NOMO-1 treated with dmso at 0.1 percent for 144 hours (cell line): ENCODE measurements at regions not wholly inside any gene's neighbourhood (a gene's known extent, or its start where the extent isn't known, plus 50 kb on each side); places are given as distances from the start of the nearest gene placed in this dataset.
"Not testable (repeated sequence)": the region's sequence is repeated elsewhere in the genome, so short reads cannot be mapped to it uniquely, and the experiment has no call there.

Experiments
- DNase-seq: peaks from one replicate; lab custom pipeline; 2025; ENCODE audit not compliant: unreplicated experiment; lab: John Stamatoyannopoulos, UW

GRCh38 chr2:39570614-39571013, 95.1 kb upstream of the TMEM178A start:
- no peak for DNase-seq

DNA sequence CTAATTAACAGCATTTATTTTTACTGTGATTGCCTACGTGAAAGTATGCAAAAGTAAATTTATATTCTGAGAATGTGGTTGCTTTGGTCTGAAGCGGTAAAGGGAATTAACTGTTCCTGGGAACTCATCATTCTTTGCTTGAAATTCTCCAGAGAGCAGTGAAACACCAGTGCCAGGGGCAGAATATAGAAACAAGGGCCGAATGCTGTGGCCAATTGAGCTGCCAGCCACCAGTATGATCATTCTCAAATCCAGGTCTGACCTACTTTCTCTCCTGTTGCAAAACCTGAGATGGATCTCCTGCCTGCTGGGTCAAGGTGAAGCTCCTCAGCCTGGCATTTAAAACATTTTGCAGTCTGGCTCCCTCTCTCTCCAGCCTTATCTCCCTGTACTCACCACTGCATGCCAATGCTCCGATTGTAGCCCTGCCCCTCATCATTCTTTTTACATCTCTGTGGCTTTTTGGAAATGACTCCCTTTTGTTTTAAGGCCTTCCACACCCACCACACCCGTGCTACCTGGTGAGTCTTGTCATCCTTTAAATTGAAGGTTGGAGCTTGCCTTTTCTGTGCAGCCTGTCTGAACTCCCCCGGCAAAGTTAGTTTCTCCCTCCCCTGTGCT, 94.5 kb upstream of the TMEM178A start:
- no peak for DNase-seq

- DNase-seq, result no peak
Measured at GRCh38 chr2:39573276-39573675, 92.4 kb upstream of the TMEM178A start.

DNA sequence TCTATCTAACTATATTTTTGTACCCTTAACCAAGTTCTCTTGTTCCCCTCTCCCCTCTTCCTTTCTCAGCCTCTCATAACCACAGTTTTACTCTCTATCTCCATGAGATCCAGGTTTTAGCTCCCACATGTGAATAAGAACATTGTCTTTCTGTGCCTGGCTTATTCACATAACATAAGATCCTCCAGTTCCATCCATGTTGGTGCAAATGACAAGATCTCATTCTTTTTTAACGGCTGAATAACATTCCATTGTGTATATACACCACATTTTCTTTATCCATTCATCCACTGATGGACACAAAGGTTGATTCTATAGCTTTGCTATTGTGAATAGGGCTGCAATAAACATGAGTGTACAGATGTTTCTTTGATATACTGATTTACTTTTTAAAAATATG, 83.9 kb upstream of the TMEM178A start:
- DNase-seq, result no peak

DNA sequence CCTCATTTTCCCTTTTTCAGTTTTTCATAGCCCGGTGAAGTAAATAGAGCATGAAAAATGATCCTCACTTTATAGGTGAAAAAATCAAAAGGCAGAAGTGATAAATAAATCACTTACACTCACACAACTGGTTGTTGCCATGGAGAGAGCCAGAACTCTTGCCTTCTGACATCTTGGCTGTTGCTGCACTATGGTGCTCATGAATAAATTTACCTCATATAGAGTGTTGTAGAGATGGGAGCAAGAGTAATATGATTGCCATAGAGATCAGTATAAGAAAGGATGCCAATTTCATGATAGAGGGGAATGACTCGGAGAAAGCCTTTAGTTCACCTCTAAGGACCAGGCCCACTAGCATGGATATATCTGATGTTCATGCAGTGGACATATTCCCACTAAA, 82.5 kb upstream of the TMEM178A start:
- DNase-seq, result no peak

DNA sequence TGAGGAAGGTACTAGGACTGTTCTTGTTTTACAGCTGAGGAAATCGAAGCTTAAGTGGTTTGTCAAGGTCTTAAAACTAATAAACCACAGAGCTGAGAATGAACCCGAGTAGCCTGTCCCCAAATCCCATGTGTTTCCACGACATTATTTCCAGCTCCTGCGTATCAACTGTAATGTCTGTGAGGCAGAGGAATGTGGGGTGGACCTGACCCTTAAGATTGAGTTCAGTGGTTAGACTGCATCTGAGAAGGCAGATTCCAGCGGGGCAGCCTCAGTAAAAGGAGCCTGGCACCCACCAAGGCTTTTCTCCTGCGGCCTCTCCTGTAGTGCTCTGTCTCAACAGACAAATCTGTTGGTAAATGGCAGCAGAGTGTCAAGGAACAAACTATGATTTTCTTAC, 81.9 kb upstream of the TMEM178A start:
- no peak for DNase-seq

DNA sequence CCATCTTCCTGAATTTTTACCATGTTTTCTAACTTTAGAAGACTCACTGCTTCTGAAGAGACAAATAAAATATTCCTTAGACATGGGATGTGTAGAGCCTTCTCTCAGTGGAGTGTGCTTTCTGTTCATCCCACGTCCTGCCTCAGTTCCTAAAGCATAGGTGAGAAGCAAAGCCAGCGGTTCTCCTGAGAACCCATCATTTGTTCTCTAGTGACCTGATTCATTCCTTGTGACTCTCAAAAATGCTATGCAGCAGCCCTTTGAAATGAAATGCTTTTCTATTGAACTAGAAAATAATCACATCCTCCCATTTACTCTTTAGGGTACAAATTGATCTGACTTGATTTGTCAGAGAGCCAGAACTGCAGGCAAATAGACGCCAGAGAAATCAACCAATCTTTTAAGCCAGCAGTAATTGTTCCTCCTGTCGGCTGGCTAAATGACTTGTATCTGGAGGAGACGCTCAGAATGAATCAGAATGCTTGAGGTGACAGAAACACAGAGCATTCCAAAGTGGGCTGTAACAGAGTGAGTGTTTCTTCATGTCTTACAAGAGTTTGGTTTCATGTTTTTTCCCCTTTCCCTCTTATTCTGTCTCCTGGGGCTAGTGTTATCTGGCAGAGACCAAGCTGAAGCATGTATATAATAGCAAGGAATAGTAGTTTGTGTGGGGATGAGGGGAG, 81.3 kb upstream of the TMEM178A start:
- no peak for DNase-seq

DNA sequence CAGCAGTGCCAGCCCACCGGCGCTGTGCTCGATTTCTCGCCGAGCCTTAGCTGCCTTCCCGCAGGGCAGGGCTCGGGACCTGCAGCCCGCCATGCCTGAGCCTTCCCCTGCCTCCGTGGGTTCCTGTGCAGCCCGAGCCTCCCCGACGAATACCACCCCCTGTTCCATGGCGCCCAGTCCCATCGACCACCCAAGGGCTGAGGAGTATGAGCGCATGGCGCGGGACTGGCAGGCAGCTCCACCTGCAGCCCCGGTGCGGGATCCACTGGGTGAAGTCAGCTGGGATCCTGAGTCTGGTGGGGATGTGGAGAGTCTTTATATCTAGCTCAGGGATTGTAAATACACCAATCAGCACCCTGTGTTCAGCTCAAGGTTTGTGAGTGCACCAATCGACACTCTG, 80.2 kb upstream of the TMEM178A start:
- DNase-seq, result not testable (repeated sequence)

DNA sequence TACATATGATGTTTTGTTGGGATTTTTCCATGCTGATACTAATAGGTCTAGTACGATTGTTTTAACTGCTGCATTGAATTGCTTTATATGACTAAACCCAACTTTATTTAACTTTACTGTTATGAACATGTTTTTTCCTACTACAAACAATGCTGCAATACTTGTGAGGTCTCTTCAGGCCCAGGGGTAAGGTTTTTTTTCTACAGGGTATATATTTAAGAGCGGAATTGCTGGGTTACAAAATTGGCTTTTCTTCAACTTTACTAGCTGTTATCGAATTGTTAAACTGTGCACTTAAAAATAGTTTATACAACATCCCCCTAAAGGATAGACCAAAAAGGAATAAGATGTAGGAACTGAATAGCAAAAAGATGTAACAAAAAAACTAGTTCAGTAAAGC, 78.5 kb upstream of the TMEM178A start:
- DNase-seq, result no peak

GRCh38 chr2:39587641-39588040, 78.1 kb upstream of the TMEM178A start:
- DNase-seq, result no peak

GRCh38 chr2:39593439-39594393, 72.0 kb upstream of the TMEM178A start:
- DNase-seq, result peak; percentile 53

- no peak for DNase-seq
Measured at GRCh38 chr2:39595116-39595515, 70.6 kb upstream of the TMEM178A start.

DNA sequence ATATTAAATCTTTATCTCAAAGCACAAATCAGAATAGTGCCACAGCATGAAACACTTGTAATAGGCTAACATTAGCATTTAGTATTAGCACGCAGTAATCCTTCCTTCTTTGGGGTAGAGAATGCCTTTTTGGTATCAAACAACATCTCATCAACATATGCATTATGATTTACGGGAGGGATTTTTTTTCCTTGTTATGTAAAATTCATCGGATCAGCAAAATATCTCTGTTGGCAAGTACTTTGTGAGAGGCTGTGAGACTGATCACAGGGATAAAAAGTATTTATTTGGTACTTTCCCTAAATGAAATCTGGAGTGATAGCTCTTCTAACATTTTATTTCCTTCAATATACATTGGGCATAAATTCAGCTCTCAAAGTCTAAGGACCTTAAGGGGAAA, 68.4 kb upstream of the TMEM178A start:
- DNase-seq, result no peak

DNA sequence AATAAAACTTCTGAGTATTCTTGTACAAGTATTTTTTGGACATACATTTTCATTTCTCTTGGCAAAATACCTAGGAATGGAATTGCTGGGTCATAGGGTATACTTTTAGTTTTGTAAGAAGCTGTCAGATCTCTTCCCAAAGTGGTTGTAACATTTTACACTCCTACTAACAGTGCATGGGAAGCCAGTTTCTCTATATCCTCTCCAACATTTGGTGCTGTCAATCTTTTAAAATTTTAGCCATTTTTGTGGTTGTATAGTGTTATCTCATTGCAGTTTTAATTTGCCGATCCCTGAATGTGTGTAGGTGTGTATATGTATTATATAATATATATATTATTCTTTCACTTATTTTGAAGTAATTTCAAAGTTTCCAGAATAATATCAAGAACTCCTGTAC, 63.1 kb upstream of the TMEM178A start:
- no peak for DNase-seq

GRCh38 chr2:39603436-39603835, 62.3 kb upstream of the TMEM178A start:
- no peak for DNase-seq

DNA sequence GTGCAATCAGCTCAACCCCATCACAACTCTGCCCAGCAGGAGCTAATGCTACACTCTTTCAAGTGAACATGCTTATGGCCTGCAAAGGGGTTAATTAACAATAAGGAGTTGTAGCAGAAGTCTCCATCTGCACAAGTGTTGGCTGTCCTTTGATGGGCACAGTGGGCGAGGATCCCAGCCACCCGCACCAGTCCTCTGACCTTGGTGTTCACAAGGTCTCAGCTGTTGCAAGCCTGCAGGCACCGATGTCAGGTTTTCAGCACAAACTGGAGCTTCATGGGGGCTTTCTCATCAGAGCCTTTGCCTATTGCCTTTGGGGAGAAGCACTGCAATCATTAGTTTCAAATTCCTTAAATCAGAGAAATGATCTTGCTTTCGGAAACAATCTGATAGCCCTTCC, 60.9 kb upstream of the TMEM178A start:
- no peak for DNase-seq

DNA sequence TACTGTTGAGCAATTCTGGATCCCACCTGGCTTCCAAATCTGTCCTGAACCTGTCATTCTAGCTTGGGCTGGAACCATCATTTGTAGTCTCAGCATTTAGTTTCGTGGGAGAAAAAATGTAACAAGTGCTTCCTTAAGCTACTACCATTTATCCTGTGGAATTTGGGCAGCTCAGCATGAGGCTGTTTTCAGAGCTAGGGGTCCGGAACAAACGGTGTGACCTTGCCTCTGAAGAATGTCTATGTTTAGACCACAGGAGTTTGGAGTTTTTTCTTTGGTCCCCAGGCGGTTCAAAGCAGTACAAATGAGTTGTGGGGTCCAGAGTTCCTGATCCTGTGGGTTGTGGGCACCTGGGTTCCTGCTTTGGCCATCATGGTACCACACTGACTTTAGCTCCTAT, 59.1 kb upstream of the TMEM178A start:
- DNase-seq, result no peak

DNA sequence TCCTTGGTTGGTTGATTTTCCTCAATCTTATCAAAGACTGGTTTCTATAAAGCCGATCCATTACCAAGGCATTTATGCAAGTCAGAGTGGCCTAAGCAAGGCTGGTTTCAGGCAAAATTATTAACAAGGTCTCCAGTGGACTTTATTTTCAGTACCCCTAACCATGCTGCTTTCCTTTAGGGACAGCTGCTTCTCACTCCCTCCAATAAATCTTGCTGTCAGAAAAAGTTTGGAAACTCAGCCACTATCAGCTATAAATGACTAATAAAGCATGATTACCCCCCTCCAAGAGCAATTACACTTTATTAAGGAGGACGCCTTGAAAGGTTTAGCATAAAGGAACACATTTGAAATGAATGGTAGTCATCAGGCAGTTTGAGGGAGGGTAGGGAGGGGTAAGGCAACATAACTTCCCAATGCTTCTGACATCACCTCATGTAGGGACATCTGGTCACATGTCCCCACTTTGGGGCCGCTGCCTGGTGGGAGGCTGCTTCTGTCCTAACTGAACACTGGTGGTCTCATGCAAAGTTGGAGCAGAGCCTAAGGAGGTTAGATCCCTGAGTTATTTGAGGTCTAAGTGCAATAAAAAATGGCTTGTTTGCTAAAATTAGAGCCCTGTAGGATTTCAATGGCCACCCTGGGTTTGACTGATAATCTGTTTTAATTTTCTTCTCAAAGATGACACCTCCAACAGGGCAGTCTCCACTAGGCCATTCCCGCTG, 58.0 kb upstream of the TMEM178A start:
- no peak for DNase-seq

GRCh38 chr2:39608263-39608575, 57.5 kb upstream of the TMEM178A start:
- no peak for DNase-seq

- DNase-seq, result no peak
Measured at GRCh38 chr2:39608686-39609441, 56.9 kb upstream of the TMEM178A start.

- DNase-seq, result no peak
Measured at GRCh38 chr2:39609917-39610316, 55.8 kb upstream of the TMEM178A start.
